ENCODE measurements at regions not wholly inside any gene's neighbourhood (a gene's known extent, or its start where the extent isn't known, plus 50 kb on each side); places are given as distances from the start of the nearest gene placed in this dataset.
"Not testable (repeated sequence)": the region's sequence is repeated elsewhere in the genome, so short reads cannot be mapped to it uniquely, and the experiment has no call there.

GRCh38 chr3:177889652-177890358, 646.4 kb upstream of the KCNMB2 start:
- DNase-seq: no peak

DNA sequence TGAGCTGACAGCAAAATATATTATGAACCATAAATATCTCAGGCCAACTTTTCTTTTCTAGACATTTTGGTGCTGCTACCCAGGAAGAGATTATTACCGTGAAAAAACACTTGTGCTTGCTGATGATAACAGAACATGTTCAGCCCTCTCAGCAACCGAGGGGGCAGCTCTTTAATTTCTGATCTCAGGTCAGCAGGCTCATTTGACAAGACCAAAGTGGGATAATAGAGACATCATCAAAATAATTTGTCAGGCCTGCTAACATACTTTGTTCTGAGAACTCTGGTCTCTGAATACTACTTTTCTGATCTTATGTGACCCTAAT, 645.9 kb upstream of the KCNMB2 start:
- no peak for DNase-seq

- not testable (repeated sequence) for DNase-seq
These were observed 644.7 kb upstream of the KCNMB2 start for GRCh38 chr3:177891569-177891968.

- DNase-seq: no peak
These were observed 642.9 kb upstream of the KCNMB2 start for GRCh38 chr3:177893331-177893730.

DNA sequence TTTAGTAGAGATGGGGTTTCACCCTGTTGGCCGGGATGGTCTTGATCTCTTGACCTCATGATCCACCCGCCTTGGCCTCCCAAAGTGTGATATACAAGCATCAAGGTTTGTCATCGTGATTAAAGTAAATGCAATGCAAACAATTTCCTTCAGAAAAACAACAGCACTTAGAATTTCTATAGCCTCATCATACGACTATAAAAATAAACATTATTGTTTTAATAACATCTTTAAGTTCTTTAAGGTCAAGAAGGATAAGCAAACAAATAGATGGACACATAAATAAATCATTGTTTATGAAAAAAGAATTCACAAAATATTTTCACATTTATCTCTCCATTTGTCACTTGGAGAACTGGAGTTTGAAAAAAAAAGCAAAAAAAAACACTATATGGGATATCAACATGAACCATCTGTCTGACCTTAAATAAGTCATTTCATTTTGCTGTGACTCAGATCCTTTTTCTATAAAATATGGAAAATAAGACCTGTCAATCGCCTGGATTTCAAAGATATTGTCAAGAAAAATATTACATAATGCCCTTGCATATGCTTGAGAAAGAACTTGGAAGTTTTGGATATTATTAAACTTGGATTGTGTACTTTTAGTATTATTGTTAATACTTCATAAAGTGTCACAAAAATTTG, 642.0 kb upstream of the KCNMB2 start:
- no peak for DNase-seq

DNA sequence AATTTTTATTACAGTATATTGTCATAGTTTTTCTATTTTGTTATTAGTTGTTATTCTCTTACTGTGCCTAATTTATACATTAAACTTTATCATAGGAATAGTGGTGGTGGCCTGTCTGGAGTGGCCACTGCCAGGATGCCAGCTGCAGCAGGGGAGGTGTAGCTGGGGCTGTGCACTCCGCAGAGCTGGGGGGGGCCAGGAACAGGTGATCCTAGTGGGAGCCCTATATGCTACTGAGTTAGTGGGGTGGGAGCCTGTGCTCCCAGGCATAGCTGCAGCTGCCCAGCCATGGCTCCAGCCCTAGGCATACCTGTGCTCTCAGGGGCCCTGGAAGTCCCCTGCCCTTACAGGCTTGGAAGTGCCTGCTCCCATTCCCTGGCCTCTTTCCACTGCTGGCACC, 638.1 kb upstream of the KCNMB2 start:
- DNase-seq: no peak

DNA sequence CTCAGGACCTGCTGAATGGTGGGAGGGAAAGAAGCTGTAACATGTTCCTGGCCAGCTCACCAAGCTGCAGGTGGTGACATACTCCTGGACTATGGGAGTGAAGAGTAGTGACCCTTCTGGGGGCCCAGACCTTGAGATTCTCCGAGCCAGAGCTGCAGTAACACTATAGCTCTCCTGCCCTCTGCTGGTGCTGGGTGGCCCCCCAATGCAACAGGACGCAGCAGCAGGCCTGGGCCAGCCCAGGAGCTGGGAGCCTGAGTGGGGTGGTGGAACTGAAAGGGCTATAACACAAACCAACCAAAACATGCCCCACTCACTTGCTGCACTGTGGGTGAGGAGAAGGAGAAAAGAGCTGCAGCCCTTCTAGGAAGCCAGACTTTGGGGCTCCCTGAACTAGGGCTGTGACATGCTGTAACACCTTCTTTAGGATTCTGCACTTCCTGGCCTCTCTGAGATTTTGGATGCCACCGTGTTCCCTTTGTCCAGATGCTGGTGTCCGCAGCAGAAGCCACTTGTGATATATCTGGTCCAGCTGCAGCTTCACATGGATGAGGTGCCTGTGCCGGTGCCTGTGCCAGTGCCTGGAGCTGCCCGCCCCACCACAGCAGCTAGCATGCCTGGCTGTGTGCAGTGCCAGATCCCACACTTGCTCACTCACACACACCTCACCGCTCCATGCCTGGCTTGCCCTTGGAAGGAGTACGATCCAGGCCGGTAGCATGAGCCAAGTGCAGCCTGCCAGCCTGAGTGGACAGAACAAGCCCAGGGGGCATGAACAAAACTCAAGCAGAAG, 636.8 kb upstream of the KCNMB2 start:
- DNase-seq: no peak

DNA sequence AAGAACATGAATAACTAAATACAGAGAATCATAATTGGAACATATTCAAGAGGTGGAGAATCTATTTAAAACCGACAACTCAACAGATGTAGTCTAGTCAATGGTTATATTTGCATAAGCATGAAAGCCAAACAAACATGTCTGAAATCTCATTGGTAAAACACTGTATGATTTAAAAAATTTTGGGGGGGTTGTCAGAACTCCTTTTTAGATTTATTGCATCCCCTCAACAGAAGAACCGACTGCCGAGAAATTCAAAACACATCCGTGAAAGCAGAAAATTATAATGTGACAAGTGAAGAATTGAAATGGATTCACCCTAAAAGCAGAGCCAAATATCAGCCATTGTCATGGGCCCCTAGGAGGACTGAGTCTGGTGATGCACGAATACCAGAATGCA, 633.4 kb upstream of the KCNMB2 start:
- no peak for DNase-seq

DNA sequence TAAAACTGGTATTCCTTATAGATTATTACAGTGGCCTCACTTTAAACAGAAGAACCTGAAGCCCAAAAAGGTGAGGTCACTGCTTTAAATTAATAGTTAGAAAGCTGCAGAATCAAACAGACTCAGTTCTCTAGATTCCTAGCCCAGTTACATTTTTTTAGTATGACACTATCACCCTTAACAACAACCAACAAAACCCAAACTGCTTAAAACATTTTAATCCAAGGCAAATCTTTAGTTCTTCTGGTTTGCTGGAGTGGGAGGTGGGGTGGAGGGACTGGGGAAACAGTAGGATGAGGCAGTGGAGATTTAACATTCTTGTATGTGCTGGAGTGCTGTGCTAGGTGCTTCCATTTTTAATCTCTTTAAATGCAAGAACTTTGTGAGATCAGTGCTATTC, 631.6 kb upstream of the KCNMB2 start:
- DNase-seq: no peak

DNA sequence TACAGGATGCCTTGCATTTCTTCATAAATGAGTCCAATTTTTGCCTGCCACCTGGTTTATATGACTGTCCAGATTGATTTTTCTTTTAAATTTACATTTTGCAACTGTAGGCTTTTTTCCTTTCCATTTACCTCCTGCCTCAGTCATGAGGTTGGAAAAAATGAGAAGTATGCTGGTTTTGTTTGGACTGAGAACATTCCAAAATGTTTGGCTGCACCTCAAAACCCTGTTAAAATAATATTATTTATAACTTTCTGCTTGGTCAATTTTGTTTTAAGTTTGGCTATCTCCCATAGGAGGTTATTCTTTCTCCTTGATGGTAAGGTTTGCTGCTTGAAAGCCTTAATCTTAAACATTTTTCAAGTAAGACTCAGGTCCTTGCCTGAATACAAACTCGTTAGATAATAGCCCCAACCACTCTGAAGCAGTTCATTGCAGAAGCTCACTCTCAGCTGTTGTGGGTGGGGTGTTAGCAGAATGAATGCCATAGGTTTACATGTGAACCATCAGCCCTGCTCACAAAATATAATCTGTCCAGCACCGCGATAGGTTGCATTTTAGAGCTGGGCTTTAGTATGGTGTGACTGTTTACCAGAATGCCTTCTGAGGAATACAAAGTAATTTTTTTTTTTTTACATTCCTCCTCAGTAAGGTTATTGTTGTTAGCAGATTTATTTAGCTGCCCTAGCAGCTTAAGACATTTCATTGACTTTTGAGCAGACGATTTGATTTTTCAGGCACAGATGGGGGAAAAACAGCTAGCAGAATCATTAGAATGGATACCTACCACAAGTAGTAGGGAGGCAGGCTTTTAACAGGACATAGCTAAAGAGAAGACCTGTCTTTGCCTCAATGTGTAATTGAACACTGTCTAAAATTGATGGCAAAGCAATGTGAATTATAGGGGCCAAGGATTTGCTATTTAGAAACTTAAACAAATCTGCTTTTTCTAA, 630.8 kb upstream of the KCNMB2 start:
- no peak for DNase-seq

DNA sequence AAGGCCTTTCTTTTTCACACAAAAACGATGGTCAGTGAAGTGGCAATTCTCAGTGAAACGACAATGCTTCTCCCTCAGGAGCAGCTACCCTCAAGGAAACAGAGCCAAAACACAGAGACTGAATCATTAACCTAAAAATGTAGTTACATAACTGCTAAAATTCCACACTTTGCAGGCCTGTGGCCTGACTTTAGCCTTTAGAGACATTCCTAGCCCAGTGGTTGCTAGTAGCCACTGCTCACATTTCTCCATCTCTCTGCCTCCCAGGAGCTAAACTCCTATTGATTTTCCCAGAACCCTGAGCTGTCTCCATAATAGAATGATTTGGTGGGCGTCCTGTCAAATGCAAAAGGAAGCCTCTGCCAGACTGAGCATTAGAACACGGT, 630.1 kb upstream of the KCNMB2 start:
- no peak for DNase-seq

- DNase-seq: no peak
These were observed 629.5 kb upstream of the KCNMB2 start for GRCh38 chr3:177906578-177907229.

- DNase-seq: not testable (repeated sequence)
These were observed 626.7 kb upstream of the KCNMB2 start for GRCh38 chr3:177909530-177909929.

GRCh38 chr3:177914224-177914623, 622.0 kb upstream of the KCNMB2 start:
- DNase-seq: no peak

- DNase-seq: no peak
These were observed 619.8 kb upstream of the KCNMB2 start for GRCh38 chr3:177916461-177916860.

DNA sequence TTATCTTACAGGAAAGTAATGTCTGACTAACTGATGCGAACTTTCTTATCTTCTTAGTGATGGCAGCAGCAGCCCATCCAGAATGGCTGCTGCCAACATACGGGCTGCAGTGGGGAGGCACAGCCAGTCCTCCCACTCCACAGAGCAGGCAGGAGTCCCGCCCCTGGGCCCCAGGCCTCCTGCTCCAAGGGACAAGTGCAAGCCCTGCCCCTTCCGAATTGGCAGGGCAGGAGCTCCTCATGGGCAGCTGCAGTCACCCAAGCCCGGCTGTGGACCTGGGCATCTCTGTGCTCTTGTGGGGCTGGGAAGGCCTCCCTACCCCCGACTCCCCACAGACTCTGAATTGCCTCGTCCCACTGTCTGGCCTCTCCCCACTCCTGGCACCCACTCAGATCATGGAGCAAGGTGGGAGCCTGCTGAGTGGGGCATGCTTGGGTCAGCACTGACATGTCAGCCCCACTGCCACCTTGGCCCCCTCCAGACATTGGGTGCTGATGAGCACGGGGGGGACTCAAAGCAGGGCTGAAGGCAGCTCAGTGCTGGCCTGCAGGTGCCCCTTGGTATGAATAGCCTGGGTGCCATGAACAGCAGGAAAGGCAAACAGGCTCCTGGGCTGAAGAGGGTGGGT, 618.9 kb upstream of the KCNMB2 start:
- no peak for DNase-seq

- no peak for DNase-seq
These were observed 615.1 kb upstream of the KCNMB2 start for GRCh38 chr3:177921153-177921552.

GRCh38 chr3:177924261-177924660, 612.0 kb upstream of the KCNMB2 start:
- no peak for DNase-seq

- DNase-seq: peak; percentile 42
These were observed 607.9 kb upstream of the KCNMB2 start for GRCh38 chr3:177928172-177928873.

DNA sequence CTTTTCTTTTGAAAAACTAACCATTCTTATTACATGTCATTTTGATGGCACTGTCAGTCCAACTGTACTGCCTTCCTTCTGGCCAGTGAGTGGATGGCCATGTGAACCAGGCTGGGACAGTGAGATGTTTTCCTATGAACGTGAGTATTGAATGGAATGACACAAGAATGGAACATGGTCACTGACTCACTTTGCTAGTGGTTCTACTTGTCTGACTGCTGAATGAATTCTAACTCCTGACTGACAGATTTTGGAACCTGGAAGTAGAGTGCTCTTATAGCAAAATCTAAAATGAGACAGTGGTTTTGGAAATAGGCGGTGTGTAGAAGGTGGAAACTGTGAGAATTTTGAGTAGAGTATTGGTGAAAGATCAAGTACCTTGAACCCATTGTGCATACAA, 606.9 kb upstream of the KCNMB2 start:
- no peak for DNase-seq

GRCh38 chr3:177930771-177931170, 605.5 kb upstream of the KCNMB2 start:
- no peak for DNase-seq

Measured in DMS153 (cell line).